HCT116 (cell line): ENCODE measurements at regions not wholly inside any gene's neighbourhood (a gene's known extent, or its start where the extent isn't known, plus 50 kb on each side); places are given as distances from the start of the nearest gene placed in this dataset.

Source experiments
- CTCF ChIP-seq, 3 experiments: fragments of 200-600 bp in 1 of 3; sonication (generic) in 1 of 3; IDR thresholded peaks in 2 of 3; conservative IDR thresholded peaks in 1 of 3; 2 replicates each; pipeline ENCODE4 v1.5.1; 2012 to 2017; ENCODE audit warnings: low read depth in 2 of 3, low read length in 2 of 3, antibody characterized with exemption in 1 of 3, borderline replicate concordance in 1 of 3, control low read depth in 1 of 3, mild to moderate bottlenecking in 1 of 3, mixed read lengths in 1 of 3, mixed run types in 1 of 3, moderate library complexity in 1 of 3; ENCODE audit not compliant: insufficient read depth in 1 of 3
- POLR2A ChIP-seq: IDR thresholded peaks from 2 replicates; pipeline ENCODE4 v1.7.0; 2011; ENCODE audit warnings: borderline replicate concordance; ENCODE audit not compliant: insufficient read depth, insufficient read length; ENCODE audit errors: extremely low read depth
- SIN3A ChIP-seq: IDR thresholded peaks from 2 replicates; pipeline ENCODE4 v1.6.1; 2012; ENCODE audit warnings: low read depth

GRCh38 chr11:80523057-80523456, 1082.2 kb upstream of the TENM4 start:
- no peak for TF ChIP-seq POLR2A
- TF ChIP-seq CTCF (IDR thresholded peaks at IDR 0.05 in 2 of 3, conservative IDR thresholded peaks at IDR 0.05 in 1 of 3; ENCODE audit: borderline replicate concordance in 1 of 3, insufficient read depth in 1 of 3, low read depth in 2 of 3, low read length in 2 of 3), result no peak
- no peak for TF ChIP-seq SIN3A
